T-helper 1 cell treated with Interleukin-12 subunit alpha and Interleukin-12 subunit beta and Interleukin-4 antibody, amounts not matched to agents 30 μg/mL and 1 μg/mL, for 36 hours (primary cell): ENCODE measurements at regions not wholly inside any gene's neighbourhood (a gene's known extent, or its start where the extent isn't known, plus 50 kb on each side); places are given as distances from the start of the nearest gene placed in this dataset.

ENCODE experiments used
- H3K27ac Mint-ChIP-seq: one replicate; pipeline ENCODE4 v1.8.0; 2021; ENCODE audit warnings: mild to moderate bottlenecking, mixed read lengths
- H3K27me3 Mint-ChIP-seq: one replicate; pipeline ENCODE4 v1.8.0; 2021; ENCODE audit warnings: low read depth, mixed read lengths
- H3K36me3 Mint-ChIP-seq: one replicate; pipeline ENCODE4 v1.8.0; 2021; ENCODE audit warnings: low read depth, mixed read lengths
- H3K4me1 Mint-ChIP-seq: one replicate; pipeline ENCODE4 v1.8.0; 2021; ENCODE audit warnings: low read depth, mixed read lengths
- H3K4me3 Mint-ChIP-seq: one replicate; pipeline ENCODE4 v1.8.0; 2021; ENCODE audit warnings: mild to moderate bottlenecking, moderate library complexity, mixed read lengths
- H3K9me3 Mint-ChIP-seq: one replicate; pipeline ENCODE4 v1.8.0; 2021; ENCODE audit warnings: mixed read lengths

DNA sequence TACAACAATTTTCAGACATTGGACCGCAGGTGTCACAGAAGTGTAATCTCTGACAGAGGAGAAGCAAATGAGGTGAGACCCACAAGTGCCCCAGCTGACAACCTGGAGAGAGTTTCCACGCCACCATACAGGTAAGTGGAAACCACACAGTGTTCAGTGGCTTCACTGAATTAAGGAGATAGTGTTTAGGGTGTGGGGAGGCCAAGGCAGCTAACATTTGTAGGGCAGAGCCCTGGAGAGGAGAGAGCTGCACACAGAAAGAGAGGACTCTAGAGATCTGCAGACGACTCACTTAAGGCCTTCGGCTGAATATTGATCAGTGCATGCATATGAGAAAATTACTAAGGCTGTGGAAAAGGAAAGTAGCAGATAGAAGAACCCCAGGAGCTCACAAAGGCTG lies 228.9 kb upstream of the TNRC6C start:
- Mint-ChIP-seq H3K9me3 (peaks cover 7% of the 10 kb centered on the region), H3K4me3 (no peak overlapping the region), H3K27ac (no peak overlapping the region), H3K36me3 (no peaks in the 10 kb centered on the region), H3K4me1 (peaks cover 2% of the 10 kb centered on the region), H3K27me3 (peaks cover 23% of the 10 kb centered on the region)

DNA sequence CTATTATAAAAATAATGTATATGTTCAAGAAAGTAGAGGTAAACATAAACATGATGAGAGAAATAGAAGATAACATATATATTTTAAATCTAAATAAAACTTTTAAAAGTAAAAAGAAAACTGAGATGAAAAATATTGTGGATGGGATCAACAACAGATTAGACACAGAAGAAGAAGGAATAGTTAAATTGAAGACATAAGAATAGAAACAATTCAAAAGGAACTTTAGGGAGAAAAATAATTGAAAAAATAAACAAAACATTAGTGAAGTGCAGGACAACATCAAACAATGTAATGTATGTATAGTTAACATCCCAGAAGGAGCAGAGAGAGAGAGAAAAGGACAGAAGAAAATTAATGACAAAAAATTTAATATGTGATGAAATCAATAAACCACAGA lies 228.1 kb upstream of the TNRC6C start:
- no peaks in the 10 kb centered on the region for H3K36me3 Mint-ChIP-seq
- peaks cover 23% of the 10 kb centered on the region for H3K27me3 Mint-ChIP-seq

DNA sequence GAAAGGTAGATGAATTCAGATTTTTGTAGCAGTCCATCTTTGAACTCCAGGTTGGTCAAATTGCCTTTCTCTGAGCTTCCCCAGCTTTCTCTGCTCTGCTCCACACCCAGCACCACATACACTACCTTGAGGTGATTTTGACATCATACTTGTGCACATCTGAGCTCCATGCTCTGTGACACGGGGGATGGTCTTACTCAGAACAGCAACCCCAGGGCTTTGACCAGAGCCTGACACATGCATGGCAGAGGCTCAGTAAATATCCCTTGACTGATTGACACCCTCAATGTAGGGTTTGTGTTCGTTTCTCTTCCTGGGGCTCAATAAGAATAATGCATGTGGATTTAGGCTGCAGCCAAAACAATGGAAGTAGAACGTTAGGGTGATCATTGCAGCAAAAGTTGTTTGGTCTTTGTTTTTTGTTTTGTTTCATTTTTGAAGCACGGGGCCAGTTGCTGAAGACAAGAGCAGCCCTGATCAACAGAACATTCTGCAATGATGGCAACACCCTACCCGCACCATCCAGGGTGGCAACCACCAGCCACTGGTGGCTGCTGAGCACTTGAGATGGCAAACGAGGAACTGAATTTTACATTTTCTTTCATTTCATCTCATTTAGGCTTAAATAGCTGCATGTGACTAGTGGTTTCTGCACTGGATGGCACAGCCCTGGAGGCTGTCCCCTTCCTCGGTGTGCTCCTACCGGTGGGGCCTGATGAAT lies 224.8 kb upstream of the TNRC6C start:
- H3K4me1 Mint-ChIP-seq: no peaks in the 10 kb centered on the region
- H3K27me3 Mint-ChIP-seq: peaks cover 21% of the 10 kb centered on the region
- no peak overlapping the region for H3K27ac Mint-ChIP-seq
- H3K36me3 Mint-ChIP-seq: no peaks in the 10 kb centered on the region
- H3K9me3 Mint-ChIP-seq: peaks cover 7% of the 10 kb centered on the region
- no peak overlapping the region for H3K4me3 Mint-ChIP-seq

More for the DNA sequence above, 228.1 kb upstream of the TNRC6C start:
- H3K27ac Mint-ChIP-seq: no peak overlapping the region
- H3K4me3 Mint-ChIP-seq: no peak overlapping the region
- H3K4me1 Mint-ChIP-seq: peaks cover 2% of the 10 kb centered on the region
- H3K9me3 Mint-ChIP-seq: peaks cover 7% of the 10 kb centered on the region

DNA sequence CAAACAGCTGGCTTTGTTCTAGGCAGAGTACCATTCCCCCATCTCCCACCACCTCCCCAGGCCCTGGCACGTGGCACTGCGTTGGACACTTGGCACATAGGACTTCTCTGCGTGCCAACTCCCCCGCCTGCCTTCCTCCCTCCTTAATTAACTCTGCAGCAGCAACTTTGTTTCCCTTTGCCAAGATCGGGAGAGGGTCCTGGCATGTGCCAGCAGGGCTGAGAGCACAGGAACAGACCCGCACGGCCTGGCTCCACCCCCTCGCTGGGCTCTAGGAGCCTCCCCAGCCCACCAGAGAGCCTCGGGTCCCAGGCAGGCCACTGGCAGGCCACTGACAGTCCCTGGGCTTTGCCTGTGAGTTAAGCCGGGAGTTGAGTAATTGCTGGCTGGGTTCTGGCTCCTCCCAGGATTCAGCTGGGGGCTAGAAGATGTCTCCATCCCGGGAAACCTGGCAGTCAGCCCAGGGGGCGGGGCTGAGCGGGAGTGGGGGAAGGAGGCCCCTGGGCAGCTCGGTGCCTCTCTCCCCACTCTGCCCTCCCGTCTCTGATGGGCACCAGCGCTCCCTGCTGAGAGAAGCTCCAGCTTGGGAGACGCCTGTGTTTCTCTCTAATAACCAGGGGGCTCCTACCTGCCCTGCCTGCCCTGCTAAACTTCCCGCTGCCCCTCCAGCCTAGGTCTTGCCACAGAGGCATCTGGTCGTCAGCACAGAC lies 224.0 kb upstream of the TNRC6C start:
- Mint-ChIP-seq H3K27me3 (peaks cover 24% of the 10 kb centered on the region), H3K4me1 (no peaks in the 10 kb centered on the region), H3K27ac (no peak overlapping the region), H3K9me3 (peaks cover 7% of the 10 kb centered on the region), H3K36me3 (no peaks in the 10 kb centered on the region), H3K4me3 (no peak overlapping the region)

DNA sequence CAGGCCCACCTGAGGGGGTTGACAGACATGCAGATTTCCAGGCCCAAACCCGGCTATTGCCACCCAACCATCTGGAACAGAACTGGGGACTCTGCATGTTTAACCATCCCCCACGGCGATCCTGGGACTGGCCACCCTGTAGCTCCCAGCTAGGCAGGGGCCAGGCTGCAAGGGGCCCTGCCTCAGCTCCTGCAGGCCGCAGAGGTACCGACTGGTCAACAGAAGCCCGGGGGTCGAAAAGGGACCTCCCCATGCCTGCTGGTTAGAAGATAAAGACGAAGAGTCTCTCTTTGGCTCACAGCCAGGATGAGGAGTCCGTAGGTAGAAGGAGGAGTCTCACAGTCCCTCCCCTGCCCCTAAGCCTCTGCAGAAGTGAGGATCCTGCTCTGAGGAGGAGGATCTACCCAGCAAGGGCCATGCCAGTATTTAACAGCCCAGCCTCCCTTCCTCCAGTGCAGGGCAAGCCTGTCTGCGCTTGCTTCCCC lies 223.4 kb upstream of the TNRC6C start:
- Mint-ChIP-seq H3K27me3 (peaks cover 24% of the 10 kb centered on the region), H3K27ac (no peak overlapping the region), H3K4me1 (no peaks in the 10 kb centered on the region), H3K4me3 (no peak overlapping the region), H3K9me3 (peaks cover 7% of the 10 kb centered on the region), H3K36me3 (no peaks in the 10 kb centered on the region)

DNA sequence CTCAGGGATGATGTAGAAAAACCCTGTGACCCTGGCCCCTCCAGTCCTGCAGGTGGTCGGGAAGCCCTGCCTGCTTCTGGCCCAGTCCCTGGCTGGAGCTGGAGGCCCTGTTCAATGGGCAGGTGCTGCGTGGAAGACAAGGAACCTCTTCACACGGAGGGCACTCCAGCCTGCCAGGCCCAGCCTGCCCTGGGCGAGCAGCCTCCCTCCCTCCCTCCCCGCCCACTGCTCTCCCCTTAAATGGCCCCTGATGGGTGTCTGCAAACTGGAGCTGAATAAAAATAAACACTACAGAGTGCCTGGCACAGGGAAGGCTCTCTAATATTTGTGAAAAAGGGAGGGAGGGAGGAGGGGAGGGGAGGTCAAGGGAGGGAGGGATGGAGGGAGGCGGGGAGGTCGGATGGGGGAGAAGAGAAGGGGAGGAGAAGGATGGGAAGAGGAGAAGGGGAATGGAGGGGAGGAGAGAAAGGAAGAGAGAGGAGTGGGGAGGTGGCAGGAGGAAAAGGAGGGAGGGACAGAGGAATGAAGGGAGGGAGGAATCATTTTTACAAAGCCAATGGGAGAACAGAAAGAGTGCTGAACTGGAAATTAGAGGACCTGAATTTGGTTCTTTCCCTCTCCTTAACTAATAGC lies 222.8 kb upstream of the TNRC6C start:
- H3K27ac Mint-ChIP-seq: no peak overlapping the region
- H3K4me3 Mint-ChIP-seq: no peak overlapping the region
- peaks cover 7% of the 10 kb centered on the region for H3K9me3 Mint-ChIP-seq
- peaks cover 20% of the 10 kb centered on the region for H3K27me3 Mint-ChIP-seq
- H3K4me1 Mint-ChIP-seq: no peaks in the 10 kb centered on the region
- no peaks in the 10 kb centered on the region for H3K36me3 Mint-ChIP-seq

DNA sequence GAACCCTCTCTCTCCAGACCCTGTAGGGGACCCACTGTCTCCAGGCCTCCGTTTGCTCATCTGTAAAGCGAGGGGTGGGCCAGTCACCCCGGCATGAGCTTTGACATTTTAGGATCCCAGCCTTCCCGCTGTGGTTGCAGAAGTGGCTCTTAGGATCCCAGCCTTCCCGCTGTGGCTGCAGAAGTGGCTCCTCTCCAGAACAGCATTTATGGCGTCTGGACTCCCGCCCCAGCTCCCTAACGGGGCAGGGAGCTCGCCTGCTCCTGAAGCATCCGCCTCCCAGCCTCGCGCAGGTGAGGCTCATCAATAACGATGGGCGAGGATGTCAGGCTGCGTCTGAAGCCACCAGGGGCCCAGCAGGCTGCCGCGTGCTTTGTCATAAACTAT lies 222.3 kb upstream of the TNRC6C start:
- Mint-ChIP-seq H3K4me1 (no peaks in the 10 kb centered on the region), H3K9me3 (peaks cover 7% of the 10 kb centered on the region), H3K27ac (no peak overlapping the region), H3K4me3 (no peak overlapping the region), H3K36me3 (no peaks in the 10 kb centered on the region), H3K27me3 (peaks cover 22% of the 10 kb centered on the region)

DNA sequence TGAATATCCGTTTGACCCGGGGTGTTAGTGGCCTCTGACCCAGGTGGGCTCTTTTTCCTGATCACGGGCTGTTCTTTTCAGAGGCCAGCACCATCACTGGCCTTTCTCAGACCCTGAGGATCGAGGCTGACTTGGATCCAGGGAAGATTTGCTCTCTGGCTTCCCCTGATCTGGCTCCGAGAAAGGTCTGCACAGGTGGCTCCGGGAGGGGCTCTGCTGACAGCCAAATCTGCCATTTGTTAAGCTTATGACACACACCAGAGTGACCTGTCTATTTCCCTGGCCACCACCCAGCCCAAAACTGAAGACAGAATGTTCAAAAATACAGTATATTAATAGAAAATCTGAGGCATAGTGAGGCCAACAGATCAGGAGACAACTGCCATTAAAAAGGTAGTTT lies 221.8 kb upstream of the TNRC6C start:
- peaks cover 7% of the 10 kb centered on the region for H3K9me3 Mint-ChIP-seq
- H3K27ac Mint-ChIP-seq: no peak overlapping the region
- H3K27me3 Mint-ChIP-seq: peaks cover 22% of the 10 kb centered on the region
- no peaks in the 10 kb centered on the region for H3K4me1 Mint-ChIP-seq
- H3K36me3 Mint-ChIP-seq: no peaks in the 10 kb centered on the region
- H3K4me3 Mint-ChIP-seq: no peak overlapping the region

DNA sequence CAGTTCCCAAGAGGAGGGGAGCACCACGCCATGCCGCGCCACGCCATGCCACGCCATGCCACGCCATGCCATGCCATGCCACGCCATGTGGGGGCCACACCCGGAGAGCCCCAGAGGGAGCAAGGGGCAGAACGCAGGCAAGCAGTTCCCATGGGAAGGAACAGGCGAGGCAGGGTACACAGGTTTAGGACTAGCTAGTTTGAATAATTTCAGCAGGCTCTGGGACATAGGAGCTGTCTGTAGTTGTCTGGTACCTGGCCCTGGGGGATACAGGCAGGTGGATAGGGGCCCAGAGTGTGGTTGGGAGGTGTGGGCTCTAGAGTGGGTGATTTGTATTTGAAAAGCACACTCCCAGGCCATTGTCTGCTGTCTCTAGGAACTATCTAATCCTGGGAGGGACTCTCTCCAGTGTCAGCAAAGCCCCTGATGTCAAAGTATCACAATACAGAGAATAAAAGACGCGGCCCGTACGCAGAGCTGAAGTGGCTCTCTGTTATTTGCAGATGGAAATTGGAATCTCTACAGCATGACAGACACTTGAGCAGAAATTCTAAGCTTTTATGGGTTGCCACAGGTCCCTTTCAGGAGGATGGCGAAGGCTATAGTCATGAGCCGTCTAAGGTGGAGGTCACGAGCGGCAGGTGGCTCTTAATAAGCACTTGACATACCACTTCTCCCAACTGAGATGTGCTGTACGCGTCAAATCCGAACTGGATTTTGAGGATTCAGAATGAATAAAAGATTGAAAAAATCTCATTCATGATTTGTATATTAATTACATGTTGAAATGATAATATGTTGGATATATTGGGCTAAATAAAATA lies 220.8 kb upstream of the TNRC6C start:
- H3K4me3 Mint-ChIP-seq: no peak overlapping the region
- no peaks in the 10 kb centered on the region for H3K4me1 Mint-ChIP-seq
- no peaks in the 10 kb centered on the region for H3K36me3 Mint-ChIP-seq
- no peak overlapping the region for H3K27ac Mint-ChIP-seq
- peaks cover 2% of the 10 kb centered on the region for H3K9me3 Mint-ChIP-seq
- peaks cover 13% of the 10 kb centered on the region for H3K27me3 Mint-ChIP-seq

DNA sequence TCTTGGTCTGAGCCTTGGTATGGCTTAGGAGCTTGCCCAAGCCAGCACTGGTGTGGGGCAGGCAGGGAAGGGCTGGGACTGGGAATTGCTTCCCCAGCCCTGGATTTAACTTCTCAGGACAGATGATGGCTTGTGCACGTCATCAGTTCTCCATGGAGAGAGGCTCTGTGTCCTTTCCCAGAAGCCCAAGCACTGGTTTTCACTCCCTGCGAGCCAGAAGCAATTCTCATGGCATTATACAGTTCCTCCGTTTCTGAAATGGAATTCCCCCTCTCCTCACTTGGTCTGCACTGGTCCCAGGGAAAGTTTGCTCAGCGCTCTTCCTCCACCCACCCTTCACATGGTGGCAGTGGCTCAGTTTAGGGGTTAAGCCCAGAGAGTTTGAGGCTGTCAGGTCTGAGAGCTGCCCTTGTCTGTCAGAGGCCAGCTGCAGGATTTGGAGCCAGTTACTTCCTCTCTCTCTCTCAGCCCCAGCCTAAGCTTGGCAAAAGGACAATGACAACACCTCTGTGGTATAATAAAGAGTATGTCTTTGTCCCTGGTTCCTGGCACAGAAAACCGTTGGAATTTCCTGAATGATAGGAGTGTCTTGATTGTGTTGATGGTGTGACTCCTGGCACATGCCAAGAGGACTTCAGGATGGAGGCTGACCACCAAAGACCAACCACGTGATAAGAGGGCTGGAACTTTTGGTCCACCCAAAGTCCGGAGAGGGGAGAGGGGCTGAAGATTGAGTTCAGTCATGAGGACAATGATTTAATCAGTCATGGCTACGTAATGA lies 219.6 kb upstream of the TNRC6C start:
- Mint-ChIP-seq H3K4me3 (no peak overlapping the region), H3K36me3 (no peaks in the 10 kb centered on the region), H3K9me3 (no peaks in the 10 kb centered on the region), H3K4me1 (no peaks in the 10 kb centered on the region), H3K27ac (no peak overlapping the region), H3K27me3 (peaks cover 12% of the 10 kb centered on the region)

DNA sequence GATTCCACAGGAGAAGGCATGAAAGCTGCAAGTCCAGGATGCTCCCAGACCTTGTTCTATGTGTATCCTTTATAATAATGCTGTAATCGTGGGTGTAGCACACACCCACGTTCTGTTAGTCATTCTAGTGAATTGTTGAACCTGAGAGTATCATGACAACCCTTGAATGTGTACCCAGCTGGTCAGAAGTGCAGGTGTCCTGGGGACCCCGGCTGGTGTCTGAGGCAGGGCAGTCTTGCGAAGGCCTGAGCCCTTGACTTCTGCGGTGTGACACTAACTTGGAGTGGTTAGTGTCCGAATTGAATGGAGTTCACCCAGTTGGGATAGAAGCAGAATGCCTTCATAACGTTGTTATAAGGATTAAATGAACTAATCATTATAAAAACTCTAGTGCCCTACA lies 218.0 kb upstream of the TNRC6C start:
- peaks cover 12% of the 10 kb centered on the region for H3K27me3 Mint-ChIP-seq
- H3K9me3 Mint-ChIP-seq: no peaks in the 10 kb centered on the region
- no peaks in the 10 kb centered on the region for H3K4me1 Mint-ChIP-seq
- H3K36me3 Mint-ChIP-seq: no peaks in the 10 kb centered on the region
- H3K4me3 Mint-ChIP-seq: no peak overlapping the region
- H3K27ac Mint-ChIP-seq: no peak overlapping the region

DNA sequence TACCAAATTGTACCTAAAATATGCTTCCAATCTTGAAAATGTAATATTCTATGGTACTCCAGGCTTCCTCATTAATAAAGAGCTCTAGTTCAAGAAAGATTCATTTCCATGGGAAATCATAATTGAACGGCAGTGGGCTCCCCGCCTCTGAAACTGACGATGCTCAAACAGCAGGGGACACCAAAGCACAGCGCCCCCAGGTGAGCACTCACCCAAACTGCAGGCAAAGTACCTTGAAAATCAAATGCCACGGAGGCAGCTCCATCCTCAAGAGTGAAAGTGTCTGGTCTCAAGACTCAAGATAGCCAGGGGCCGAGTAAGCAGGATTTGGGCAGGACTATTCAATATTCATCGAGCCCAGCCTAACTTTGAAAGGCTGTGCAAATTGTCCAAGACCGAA lies 217.4 kb upstream of the TNRC6C start:
- no peaks in the 10 kb centered on the region for H3K4me1 Mint-ChIP-seq
- H3K27ac Mint-ChIP-seq: no peak overlapping the region
- peaks cover 12% of the 10 kb centered on the region for H3K27me3 Mint-ChIP-seq
- H3K9me3 Mint-ChIP-seq: no peaks in the 10 kb centered on the region
- H3K36me3 Mint-ChIP-seq: no peaks in the 10 kb centered on the region
- H3K4me3 Mint-ChIP-seq: no peak overlapping the region

DNA sequence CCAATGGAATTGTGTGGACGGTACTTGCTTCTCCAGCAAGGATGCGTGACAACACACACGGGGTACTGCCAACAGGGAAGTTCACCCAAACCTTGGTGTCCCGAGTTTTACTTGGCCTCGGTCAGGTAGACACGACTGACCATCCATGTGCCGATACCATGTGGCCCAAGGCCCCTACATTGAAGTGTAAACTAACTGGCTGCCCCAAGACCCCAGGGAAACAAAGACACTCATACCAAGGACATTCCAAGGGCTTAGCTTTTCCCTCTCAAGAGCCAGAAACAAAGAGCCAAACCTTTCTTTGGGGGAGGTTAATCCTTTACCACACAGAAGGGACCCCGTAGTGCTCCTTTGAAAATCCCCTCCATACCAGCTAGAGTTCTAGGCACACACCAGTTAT lies 215.9 kb upstream of the TNRC6C start:
- H3K4me3 Mint-ChIP-seq: no peak overlapping the region
- no peaks in the 10 kb centered on the region for H3K36me3 Mint-ChIP-seq
- no peaks in the 10 kb centered on the region for H3K9me3 Mint-ChIP-seq

More for the DNA sequence above, 215.9 kb upstream of the TNRC6C start:
- Mint-ChIP-seq H3K27me3 (peaks cover 12% of the 10 kb centered on the region), H3K4me1 (no peaks in the 10 kb centered on the region), H3K27ac (no peak overlapping the region)
